Thyroid gland (tissue), 4 donors: ENCODE measurements at regions not wholly inside any gene's neighbourhood (a gene's known extent, or its start where the extent isn't known, plus 50 kb on each side); places are given as distances from the start of the nearest gene placed in this dataset.

Source experiments
- CTCF ChIP-seq, 6 experiments: fragments of 200-600 bp in 3 of 6; fragments of 450-650 bp in 3 of 6; sonication (generic) in 3 of 6; IDR thresholded peaks; one replicate each; pipeline ENCODE4 v1.5.1; 2016 to 2019; ENCODE audit warnings: antibody characterized with exemption in 6 of 6, mild to moderate bottlenecking in 2 of 6, inconsistent platforms in 1 of 6, moderate library complexity in 1 of 6
- POLR2A ChIP-seq, 2 donors: fragments of 450-650 bp; IDR thresholded peaks; one replicate each; pipeline ENCODE4 v1.6.1; 2017; ENCODE audit warnings: antibody characterized with exemption in 2 of 2, mild to moderate bottlenecking in 2 of 2, moderate library complexity in 1 of 2

GRCh38 chr12:126557659-126558058 is 1492.4 kb downstream of the AACS start:
- TF ChIP-seq CTCF (IDR thresholded peaks at IDR 0.05) (no peak), POLR2A (IDR thresholded peaks at IDR 0.05) (no peak)
